ENCODE measurements at regions not wholly inside any gene's neighbourhood (a gene's known extent, or its start where the extent isn't known, plus 50 kb on each side); places are given as distances from the start of the nearest gene placed in this dataset.

GRCh38 chr11:116200564-116200963, 572.2 kb downstream of the BUD13 start:
- TF ChIP-seq CTCF (IDR thresholded peaks at IDR 0.05; ENCODE audit: borderline replicate concordance, insufficient read depth, low read depth, low read length), result no peak
- H3K4me3 ChIP-seq (ENCODE audit: low read depth, low read length), result no peak overlapping the region

- TF ChIP-seq CTCF (IDR thresholded peaks at IDR 0.05; ENCODE audit: borderline replicate concordance, insufficient read depth, low read depth, low read length), result no peak
- no peak overlapping the region for H3K4me3 ChIP-seq (ENCODE audit: low read depth, low read length)
Observed at GRCh38 chr11:116199182-116199581, 573.6 kb downstream of the BUD13 start.

GRCh38 chr11:116194156-116194904, 578.5 kb downstream of the BUD13 start:
- no peak for TF ChIP-seq CTCF (IDR thresholded peaks at IDR 0.05; ENCODE audit: borderline replicate concordance, insufficient read depth, low read depth, low read length)
- H3K4me3 ChIP-seq (ENCODE audit: low read depth, low read length), result no peak overlapping the region

- no peak for TF ChIP-seq CTCF (IDR thresholded peaks at IDR 0.05; ENCODE audit: borderline replicate concordance, insufficient read depth, low read depth, low read length)
- no peak overlapping the region for H3K4me3 ChIP-seq (ENCODE audit: low read depth, low read length)
Observed at GRCh38 chr11:116193321-116194131, 579.3 kb downstream of the BUD13 start.

GRCh38 chr11:116192509-116193210, 580.1 kb downstream of the BUD13 start:
- no peak overlapping the region for H3K4me3 ChIP-seq (ENCODE audit: low read depth, low read length)
- no peak for TF ChIP-seq CTCF (IDR thresholded peaks at IDR 0.05; ENCODE audit: borderline replicate concordance, insufficient read depth, low read depth, low read length)

- H3K4me3 ChIP-seq (ENCODE audit: low read depth, low read length), result no peak overlapping the region
- TF ChIP-seq CTCF (IDR thresholded peaks at IDR 0.05; ENCODE audit: borderline replicate concordance, insufficient read depth, low read depth, low read length), result no peak
Observed at GRCh38 chr11:116190861-116191260, 581.9 kb downstream of the BUD13 start.

Measured in GM12875 (cell line).